Activated T-helper 1 cell treated with Interleukin-2 at 50 U/mL for 16 hours (primary cell): ENCODE measurements at regions not wholly inside any gene's neighbourhood (a gene's known extent, or its start where the extent isn't known, plus 50 kb on each side); places are given as distances from the start of the nearest gene placed in this dataset.

Source experiments
- DNase-seq: peaks from one replicate; pipeline ENCODE4 v3.0.0-alpha.2; 2020; ENCODE audit warnings: low read depth

GRCh38 chr2:145047554-145047953 is 527.6 kb upstream of the ZEB2 start:
- DNase-seq: no peak

GRCh38 chr2:145044491-145044890 is 524.6 kb upstream of the ZEB2 start:
- DNase-seq: no peak

- DNase-seq: no peak
These were observed 523.5 kb upstream of the ZEB2 start for GRCh38 chr2:145043399-145043834.

GRCh38 chr2:145041706-145042105 is 521.8 kb upstream of the ZEB2 start:
- DNase-seq: no peak

GRCh38 chr2:145040433-145040832 is 520.5 kb upstream of the ZEB2 start:
- DNase-seq: no peak

GRCh38 chr2:145038041-145038525 is 518.2 kb upstream of the ZEB2 start:
- no peak for DNase-seq

GRCh38 chr2:145036421-145037011 is 516.6 kb upstream of the ZEB2 start:
- DNase-seq: no peak

- DNase-seq: no peak
These were observed 514.6 kb upstream of the ZEB2 start for GRCh38 chr2:145034511-145034910.

GRCh38 chr2:145033438-145033837 is 513.5 kb upstream of the ZEB2 start:
- no peak for DNase-seq

GRCh38 chr2:145032791-145033190 is 512.9 kb upstream of the ZEB2 start:
- no peak for DNase-seq

GRCh38 chr2:145029873-145030272 is 510.0 kb upstream of the ZEB2 start:
- DNase-seq: no peak

GRCh38 chr2:145029081-145029480 is 509.2 kb upstream of the ZEB2 start:
- no peak for DNase-seq

- DNase-seq: no peak
These were observed 508.4 kb upstream of the ZEB2 start for GRCh38 chr2:145028101-145028920.

- DNase-seq: no peak
These were observed 506.8 kb upstream of the ZEB2 start for GRCh38 chr2:145026456-145027455.

- DNase-seq: no peak
These were observed 505.5 kb upstream of the ZEB2 start for GRCh38 chr2:145025382-145025781.

GRCh38 chr2:145023334-145023934 is 503.5 kb upstream of the ZEB2 start:
- DNase-seq: no peak

GRCh38 chr2:145022666-145023333 is 502.9 kb upstream of the ZEB2 start:
- no peak for DNase-seq

- no peak for DNase-seq
These were observed 502.2 kb upstream of the ZEB2 start for GRCh38 chr2:145021962-145022665.

- DNase-seq: no peak
These were observed 500.8 kb upstream of the ZEB2 start for GRCh38 chr2:145020694-145021093.

GRCh38 chr2:145020139-145020538 is 500.2 kb upstream of the ZEB2 start:
- DNase-seq: no peak

GRCh38 chr2:145018502-145018901 is 498.6 kb upstream of the ZEB2 start:
- no peak for DNase-seq
